Body of pancreas (tissue), 4 donors: ENCODE measurements at regions not wholly inside any gene's neighbourhood (a gene's known extent, or its start where the extent isn't known, plus 50 kb on each side); places are given as distances from the start of the nearest gene placed in this dataset.

Experiments used
- ATAC-seq: fragments of 150-250 bp; one replicate; pipeline ENCODE4 v1.9.1; 2016
- DNase-seq, 4 donors: peaks; one replicate each; pipeline ENCODE4 v3.0.0-alpha.2; 2019
- H3K27ac ChIP-seq, 4 donors: fragments of 200-600 bp; sonication (generic); 1 replicate in 3 of 4; 2 replicates in 1 of 4; pipeline versions ENCODE4 v1.5.1 to v1.6.1; 2016 to 2019; ENCODE audit warnings: mild to moderate bottlenecking in 1 of 4, mixed read lengths in 1 of 4, moderate library complexity in 1 of 4
- H3K27me3 ChIP-seq, 2 donors: fragments of 200-600 bp; sonication (generic); one replicate each; pipeline ENCODE4 v1.6.0; 2016; ENCODE audit warnings: mild to moderate bottlenecking in 1 of 2
- H3K36me3 ChIP-seq, 2 donors: fragments of 200-600 bp; sonication (generic); replicated peaks in 1 of 2; 2 replicates each; pipeline ENCODE4 v1.5.1; 2016; ENCODE audit warnings: low read depth in 2 of 2; ENCODE audit not compliant: insufficient read depth in 1 of 2
- H3K4me1 ChIP-seq: fragments of 200-600 bp; sonication (generic); one replicate; pipeline ENCODE4 v1.6.0; 2016
- H3K4me3 ChIP-seq, 2 donors: fragments of 200-600 bp; sonication (generic); 1 replicate in 1 of 2; 2 replicates in 1 of 2; pipeline ENCODE4 v1.5.1; 2016 to 2019
- H3K9me3 ChIP-seq, 3 donors: fragments of 200-600 bp; sonication (generic); 1 replicate in 2 of 3; 2 replicates in 1 of 3; pipeline ENCODE4 v1.5.1; 2016
- CTCF ChIP-seq, 7 experiments: fragments of 450-650 bp in 4 of 7; fragments of 200-600 bp in 3 of 7; sonication (generic) in 3 of 7; IDR thresholded peaks; one replicate each; pipeline ENCODE4 v1.5.1; 2016 to 2019; ENCODE audit warnings: antibody characterized with exemption in 7 of 7
- POLR2A ChIP-seq, 3 donors: fragments of 450-650 bp; IDR thresholded peaks; one replicate each; pipeline ENCODE4 v1.6.1; 2016; ENCODE audit warnings: antibody characterized with exemption in 3 of 3, mild to moderate bottlenecking in 2 of 3
- WGBS, 2 donors: methylation state at CpG; one replicate each; pipeline ENCODE4 v1.1.5; 2017; 5-methylcytosine and 5-hydroxymethylcytosine counted together
- intact Hi-C: fragments of 100-400 bp; cut with DNase I; formaldehyde crosslinking; loops from one replicate; pipeline ENCODE4 v1.15.1; 2023

- intact Hi-C loops = no loop called here
- WGBS, 2 donors = 53 to 55% methylated on average over 7 of the region's 7 CpGs
- no peak for ATAC-seq
- Histone ChIP-seq H3K4me3 (no peak overlapping the region), H3K27ac (no peak overlapping the region), H3K36me3 (no peaks in the 10 kb centered on the region), H3K9me3 (no peaks in the 10 kb centered on the region), H3K4me1 (peaks cover 14% of the 10 kb centered on the region), H3K27me3 (no peaks in the 10 kb centered on the region)
- no peak for TF ChIP-seq POLR2A (IDR thresholded peaks at IDR 0.05)
- no peak for TF ChIP-seq CTCF (IDR thresholded peaks at IDR 0.05)
- DNase-seq = peak in 1 of 4 donors; percentile 19
These were observed 1500.2 kb upstream of the FLRT2 start for GRCh38 chr14:84029720-84030119.

DNA sequence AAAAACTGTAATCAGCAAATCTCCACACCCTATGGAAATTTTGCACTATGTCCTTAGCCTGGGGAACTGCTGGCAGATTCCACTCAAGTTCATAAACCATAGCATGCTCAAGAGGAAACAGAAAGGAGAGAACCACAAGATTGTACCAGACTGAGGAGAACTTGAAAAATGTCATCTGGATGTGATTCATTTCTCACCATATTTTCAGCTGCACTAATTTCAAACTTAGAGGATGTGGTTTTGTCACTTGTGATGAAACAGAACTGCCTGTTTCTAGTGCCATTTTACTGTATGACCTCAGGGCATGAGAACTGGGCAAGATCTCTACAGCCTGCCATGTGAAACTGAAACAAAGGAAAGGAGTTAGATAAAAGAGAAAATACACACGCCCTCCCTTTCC, 1493.1 kb upstream of the FLRT2 start:
- Histone ChIP-seq H3K27ac (no peak overlapping the region), H3K4me3 (no peak overlapping the region), H3K36me3 (no peaks in the 10 kb centered on the region), H3K4me1 (no peaks in the 10 kb centered on the region), H3K9me3 (no peaks in the 10 kb centered on the region), H3K27me3 (no peaks in the 10 kb centered on the region)
- TF ChIP-seq CTCF (IDR thresholded peaks at IDR 0.05) (no peak), POLR2A (IDR thresholded peaks at IDR 0.05) (no peak)
- 27 to 46% methylated on average over 1 of the region's 1 CpG for WGBS, 2 donors
- ATAC-seq = no peak
- no peak for DNase-seq
- intact Hi-C loops = no loop called here

DNA sequence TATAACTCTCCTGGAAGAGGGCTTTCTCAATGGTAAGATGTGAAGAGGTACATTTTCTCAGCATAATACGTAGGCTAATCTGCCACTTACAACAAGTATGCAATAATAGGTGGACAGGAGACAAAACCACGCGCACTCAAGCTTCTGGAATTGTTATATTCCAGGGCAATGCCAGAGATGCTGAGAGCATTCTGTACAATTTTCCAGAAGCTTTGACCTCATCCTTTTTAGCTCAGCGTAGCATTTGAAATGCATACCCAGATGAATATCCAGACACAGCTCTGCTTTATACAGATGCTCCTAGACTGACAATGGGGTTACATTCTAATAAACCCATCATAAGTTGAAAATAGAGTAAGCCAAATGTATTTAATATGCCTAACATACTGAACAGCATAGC, 1492.4 kb upstream of the FLRT2 start:
- no peaks in the 10 kb centered on the region for H3K36me3 ChIP-seq
- intact Hi-C loops = no loop called here
- TF ChIP-seq POLR2A (IDR thresholded peaks at IDR 0.05) (no peak), CTCF (IDR thresholded peaks at IDR 0.05) (no peak)
- H3K27ac ChIP-seq = no peak overlapping the region
- ATAC-seq (no peak), DNase-seq (no peak)
- no peaks in the 10 kb centered on the region for H3K9me3 ChIP-seq
- no peaks in the 10 kb centered on the region for H3K4me1 ChIP-seq
- H3K4me3 ChIP-seq = no peak overlapping the region
- WGBS, 2 donors = 84 to 92% methylated on average over 4 of the region's 4 CpGs
- no peaks in the 10 kb centered on the region for H3K27me3 ChIP-seq

- no peak for DNase-seq
- Histone ChIP-seq H3K36me3 (no peaks in the 10 kb centered on the region), H3K4me1 (no peaks in the 10 kb centered on the region), H3K27me3 (no peaks in the 10 kb centered on the region), H3K9me3 (no peaks in the 10 kb centered on the region), H3K4me3 (no peak overlapping the region), H3K27ac (no peak overlapping the region)
- ATAC-seq = no peak
- WGBS, 2 donors = 59 to 69% methylated on average over 3 of the region's 3 CpGs
- TF ChIP-seq CTCF (IDR thresholded peaks at IDR 0.05) = no peak
- TF ChIP-seq POLR2A (IDR thresholded peaks at IDR 0.05) = no peak
- intact Hi-C loops = no loop called here
These were observed 1489.8 kb upstream of the FLRT2 start for GRCh38 chr14:84040101-84040500.

DNA sequence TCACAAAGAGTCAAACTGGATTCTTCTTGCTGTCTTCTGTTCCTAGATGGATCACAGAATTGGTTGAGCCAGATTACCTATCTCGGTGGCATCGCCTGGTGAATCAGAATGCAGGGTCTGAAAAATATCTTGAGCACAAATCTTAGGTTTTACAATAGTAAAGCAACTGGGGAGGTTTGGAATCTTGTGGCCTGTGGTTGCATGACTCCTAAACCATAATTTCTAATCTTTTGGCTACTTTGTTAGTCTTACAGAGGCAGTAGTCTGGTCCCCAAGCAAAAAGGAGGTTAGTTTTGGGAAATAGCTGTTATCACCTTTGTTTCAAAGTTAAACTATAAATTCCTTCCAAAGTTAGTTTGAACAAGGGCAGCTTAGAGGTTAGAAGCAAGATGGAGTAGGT, 1488.5 kb upstream of the FLRT2 start:
- Histone ChIP-seq H3K4me3 (no peak overlapping the region), H3K27ac (no peak overlapping the region), H3K27me3 (no peaks in the 10 kb centered on the region), H3K36me3 (no peaks in the 10 kb centered on the region), H3K4me1 (no peaks in the 10 kb centered on the region), H3K9me3 (no peaks in the 10 kb centered on the region)
- DNase-seq (no peak), ATAC-seq (no peak)
- WGBS, 2 donors = 81 to 98% methylated on average over 2 of the region's 2 CpGs
- TF ChIP-seq CTCF (IDR thresholded peaks at IDR 0.05) (no peak), POLR2A (IDR thresholded peaks at IDR 0.05) (no peak)
- intact Hi-C loops = no loop called here
